GM12873 (cell line): ENCODE measurements at regions not wholly inside any gene's neighbourhood (a gene's known extent, or its start where the extent isn't known, plus 50 kb on each side); places are given as distances from the start of the nearest gene placed in this dataset.

Source experiments
- CTCF ChIP-seq: IDR thresholded peaks from 2 replicates; pipeline ENCODE4 v1.5.1; 2012; ENCODE audit warnings: low read depth, mild to moderate bottlenecking, moderate library complexity, low read length, control low read depth; ENCODE audit not compliant: insufficient read depth; ENCODE audit errors: missing control alignments

- no peak for TF ChIP-seq CTCF
Observed at GRCh38 chr5:89263846-89264245, 380.9 kb upstream of the MEF2C start.

- TF ChIP-seq CTCF: no peak
Observed at GRCh38 chr5:89262030-89262429, 379.0 kb upstream of the MEF2C start.

GRCh38 chr5:89260254-89260653, 377.3 kb upstream of the MEF2C start:
- TF ChIP-seq CTCF: no peak

- no peak for TF ChIP-seq CTCF
Observed at GRCh38 chr5:89255845-89256463, 373.0 kb upstream of the MEF2C start.

GRCh38 chr5:89253666-89254352, 370.8 kb upstream of the MEF2C start:
- TF ChIP-seq CTCF: no peak

- no peak for TF ChIP-seq CTCF
Observed at GRCh38 chr5:89246864-89247263, 363.9 kb upstream of the MEF2C start.

- no peak for TF ChIP-seq CTCF
Observed at GRCh38 chr5:89246252-89246651, 363.3 kb upstream of the MEF2C start.
